GM18498 (cell line): ENCODE measurements at regions not wholly inside any gene's neighbourhood (a gene's known extent, or its start where the extent isn't known, plus 50 kb on each side); places are given as distances from the start of the nearest gene placed in this dataset.

ENCODE experiments used
- ATAC-seq: cut with Tn5 transposase; IDR thresholded peaks from one replicate; pipeline ENCODE4 v1.9.1; 2021; ENCODE audit warnings: mild to moderate bottlenecking, moderate library complexity; ENCODE audit not compliant: unreplicated experiment

- ATAC-seq, result no peak
Measured at GRCh38 chr19:31910224-31910623, 435.2 kb upstream of the ZNF507 start.

GRCh38 chr19:31911577-31911976, 433.8 kb upstream of the ZNF507 start:
- no peak for ATAC-seq

- ATAC-seq, result no peak
Measured at GRCh38 chr19:31913103-31913661, 432.2 kb upstream of the ZNF507 start.

- ATAC-seq, result no peak
Measured at GRCh38 chr19:31930401-31930800, 415.0 kb upstream of the ZNF507 start.

GRCh38 chr19:31937983-31938382, 407.4 kb upstream of the ZNF507 start:
- ATAC-seq, result no peak

- no peak for ATAC-seq
Measured at GRCh38 chr19:31938675-31939074, 406.7 kb upstream of the ZNF507 start.

- ATAC-seq, result no peak
Measured at GRCh38 chr19:31940396-31940795, 405.0 kb upstream of the ZNF507 start.

- ATAC-seq, result no peak
Measured at GRCh38 chr19:31943191-31943661, 402.2 kb upstream of the ZNF507 start.

- ATAC-seq, result no peak
Measured at GRCh38 chr19:31943778-31944177, 401.6 kb upstream of the ZNF507 start.

- no peak for ATAC-seq
Measured at GRCh38 chr19:31944326-31944725, 401.1 kb upstream of the ZNF507 start.

GRCh38 chr19:31946491-31946890, 398.9 kb upstream of the ZNF507 start:
- no peak for ATAC-seq

- ATAC-seq, result no peak
Measured at GRCh38 chr19:31947436-31948115, 397.8 kb upstream of the ZNF507 start.

GRCh38 chr19:31952693-31953092, 392.7 kb upstream of the ZNF507 start:
- no peak for ATAC-seq

GRCh38 chr19:31955061-31955460, 390.3 kb upstream of the ZNF507 start:
- ATAC-seq, result no peak

- ATAC-seq, result no peak
Measured at GRCh38 chr19:31955884-31956283, 389.5 kb upstream of the ZNF507 start.

- ATAC-seq, result no peak
Measured at GRCh38 chr19:31956771-31957392, 388.5 kb upstream of the ZNF507 start.

- no peak for ATAC-seq
Measured at GRCh38 chr19:31957711-31958110, 387.7 kb upstream of the ZNF507 start.

- no peak for ATAC-seq
Measured at GRCh38 chr19:31959527-31960018, 385.8 kb upstream of the ZNF507 start.

GRCh38 chr19:31960474-31960873, 384.9 kb upstream of the ZNF507 start:
- ATAC-seq, result no peak

- ATAC-seq, result no peak
Measured at GRCh38 chr19:31961191-31961590, 384.2 kb upstream of the ZNF507 start.

GRCh38 chr19:31961667-31962066, 383.7 kb upstream of the ZNF507 start:
- no peak for ATAC-seq

GRCh38 chr19:31962561-31962996, 382.8 kb upstream of the ZNF507 start:
- no peak for ATAC-seq
